ENCODE measurements at regions not wholly inside any gene's neighbourhood (a gene's known extent, or its start where the extent isn't known, plus 50 kb on each side); places are given as distances from the start of the nearest gene placed in this dataset.

- no peak for DNase-seq (ENCODE audit: extremely low read depth, low read depth)
- no peak for TF ChIP-seq CTCF (IDR thresholded peaks at IDR 0.05; ENCODE audit: low read depth, low read length)
Measured at GRCh38 chr14:105865266-105865903, 339.0 kb downstream of the TMEM121 start.

DNA sequence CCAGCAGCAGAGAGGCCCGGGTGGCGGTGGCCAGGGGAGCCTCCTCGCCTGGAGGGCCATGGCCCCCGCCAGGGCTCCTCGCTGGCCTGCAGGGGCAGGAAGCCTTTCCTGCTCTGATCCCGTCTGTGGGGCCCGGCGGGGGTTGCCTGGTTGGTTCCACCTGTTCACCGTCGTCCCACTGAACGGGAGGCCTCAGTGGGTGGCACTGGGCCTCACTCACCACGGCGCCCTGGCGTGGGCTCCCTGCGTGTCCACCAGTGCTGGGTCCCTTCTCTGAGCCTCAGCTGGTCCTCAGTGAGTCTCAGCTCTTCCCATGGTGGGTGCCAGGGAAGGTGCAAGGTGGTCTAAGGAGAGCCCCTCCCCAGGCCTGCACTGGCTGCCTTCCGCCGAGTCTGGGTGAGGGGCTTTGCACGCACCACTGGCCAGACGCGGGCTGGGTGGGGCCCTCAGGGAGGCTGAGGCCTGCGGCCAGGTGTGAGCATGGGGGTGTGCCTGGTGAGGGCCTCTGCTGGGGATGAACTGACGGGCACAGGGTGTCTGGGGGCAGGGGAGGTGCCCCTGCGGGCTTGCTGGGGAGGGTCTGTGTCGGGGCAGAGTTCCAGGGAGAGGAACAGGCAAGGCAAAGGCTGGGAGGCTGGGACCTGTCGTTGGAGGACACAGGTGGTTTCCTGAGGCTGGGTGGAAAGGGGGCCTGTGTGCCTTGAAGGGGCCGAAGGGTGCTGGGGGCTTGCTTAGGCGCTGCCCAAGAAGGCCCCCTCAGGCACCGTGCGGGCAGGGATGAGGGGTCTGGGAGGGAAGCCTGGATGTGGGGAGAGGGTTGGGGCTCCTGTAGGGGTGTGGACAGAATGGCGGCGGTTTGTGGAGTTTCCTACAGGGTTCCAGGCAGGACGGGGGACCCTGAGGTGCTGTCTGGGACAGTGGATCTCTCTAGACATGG lies 339.8 kb downstream of the TMEM121 start:
- DNase-seq (ENCODE audit: extremely low read depth, low read depth) = no peak
- TF ChIP-seq CTCF (IDR thresholded peaks at IDR 0.05; ENCODE audit: low read depth, low read length) = no peak

GRCh38 chr14:105866841-105867321 lies 340.5 kb downstream of the TMEM121 start:
- no peak for TF ChIP-seq CTCF (IDR thresholded peaks at IDR 0.05; ENCODE audit: low read depth, low read length)
- DNase-seq (ENCODE audit: extremely low read depth, low read depth) = no peak

GRCh38 chr14:105867961-105868599 lies 341.7 kb downstream of the TMEM121 start:
- DNase-seq (ENCODE audit: extremely low read depth, low read depth) = no peak
- no peak for TF ChIP-seq CTCF (IDR thresholded peaks at IDR 0.05; ENCODE audit: low read depth, low read length)

DNA sequence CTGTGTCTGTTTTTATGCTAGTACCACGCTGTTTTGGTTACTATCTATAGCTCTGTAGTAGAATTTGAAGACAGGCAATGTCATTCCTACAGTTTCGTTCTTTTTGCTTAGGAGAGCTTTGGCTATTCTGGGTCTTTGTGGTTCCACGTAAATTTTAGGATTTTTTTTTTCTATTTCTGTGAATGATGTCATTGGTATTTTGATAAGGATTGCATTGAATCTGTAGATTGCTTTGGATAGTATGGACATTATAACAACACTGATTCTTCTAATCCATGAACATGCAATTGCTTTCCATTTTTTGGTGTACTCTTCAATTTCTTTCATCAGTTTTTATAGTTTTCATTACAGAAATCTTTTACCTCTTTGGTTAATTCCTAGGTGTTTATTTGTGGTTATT lies 345.2 kb downstream of the TMEM121 start:
- DNase-seq (ENCODE audit: extremely low read depth, low read depth) = no peak
- TF ChIP-seq CTCF (IDR thresholded peaks at IDR 0.05; ENCODE audit: low read depth, low read length) = no peak

DNA sequence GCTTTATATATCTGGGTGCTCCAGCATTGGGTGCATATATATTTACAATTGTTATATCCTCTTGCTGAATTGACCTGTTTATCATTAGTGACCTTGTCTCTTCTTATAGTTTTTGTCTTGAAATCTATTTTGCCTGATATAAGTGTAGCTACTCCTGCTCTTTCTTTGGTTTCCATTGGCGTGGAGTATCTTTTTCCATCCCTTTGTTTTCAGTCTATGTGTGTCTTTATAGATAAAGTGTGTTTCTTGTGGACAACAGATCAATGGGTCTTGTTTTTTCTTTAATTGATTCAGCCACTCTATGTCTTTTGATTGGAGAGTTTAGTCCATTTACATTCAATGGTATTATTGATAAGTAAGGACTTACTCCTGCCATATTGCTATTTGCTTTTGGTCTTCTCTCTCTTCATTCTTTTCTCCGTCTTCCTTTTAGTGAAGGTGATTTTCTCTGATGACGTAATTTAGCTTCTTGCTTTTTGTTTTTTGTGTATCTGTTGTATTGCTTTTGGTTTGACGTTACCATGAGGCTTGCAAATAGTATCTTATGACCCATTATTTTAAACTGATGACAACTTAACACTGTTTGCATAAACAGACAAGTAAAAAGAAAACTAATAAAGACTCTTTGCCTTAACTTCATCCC lies 347.6 kb downstream of the TMEM121 start:
- no peak for DNase-seq (ENCODE audit: extremely low read depth, low read depth)
- TF ChIP-seq CTCF (IDR thresholded peaks at IDR 0.05; ENCODE audit: low read depth, low read length) = no peak
